ENCODE measurements at regions not wholly inside any gene's neighbourhood (a gene's known extent, or its start where the extent isn't known, plus 50 kb on each side); places are given as distances from the start of the nearest gene placed in this dataset.

DNA sequence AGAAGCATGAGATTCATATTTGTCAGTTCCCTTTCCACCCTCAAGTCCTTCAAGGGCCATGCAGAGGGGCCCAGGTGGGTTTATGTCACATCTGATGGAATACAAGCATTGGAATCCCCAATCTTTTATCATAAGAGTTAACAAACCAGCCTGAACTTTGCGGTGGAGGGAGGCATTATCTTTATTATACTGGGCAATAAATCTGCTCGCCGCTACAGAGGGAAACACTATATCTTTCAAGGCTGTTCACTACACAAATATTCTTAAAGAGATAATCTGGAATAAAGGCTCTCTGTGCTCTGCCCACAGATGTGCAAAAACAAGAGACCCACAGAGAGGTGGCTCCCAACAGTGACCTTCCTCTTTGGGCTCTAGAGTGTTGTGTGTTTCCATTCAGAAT is 153.6 kb upstream of the PLEKHA5 start:
- no peak for DNase-seq

DNA sequence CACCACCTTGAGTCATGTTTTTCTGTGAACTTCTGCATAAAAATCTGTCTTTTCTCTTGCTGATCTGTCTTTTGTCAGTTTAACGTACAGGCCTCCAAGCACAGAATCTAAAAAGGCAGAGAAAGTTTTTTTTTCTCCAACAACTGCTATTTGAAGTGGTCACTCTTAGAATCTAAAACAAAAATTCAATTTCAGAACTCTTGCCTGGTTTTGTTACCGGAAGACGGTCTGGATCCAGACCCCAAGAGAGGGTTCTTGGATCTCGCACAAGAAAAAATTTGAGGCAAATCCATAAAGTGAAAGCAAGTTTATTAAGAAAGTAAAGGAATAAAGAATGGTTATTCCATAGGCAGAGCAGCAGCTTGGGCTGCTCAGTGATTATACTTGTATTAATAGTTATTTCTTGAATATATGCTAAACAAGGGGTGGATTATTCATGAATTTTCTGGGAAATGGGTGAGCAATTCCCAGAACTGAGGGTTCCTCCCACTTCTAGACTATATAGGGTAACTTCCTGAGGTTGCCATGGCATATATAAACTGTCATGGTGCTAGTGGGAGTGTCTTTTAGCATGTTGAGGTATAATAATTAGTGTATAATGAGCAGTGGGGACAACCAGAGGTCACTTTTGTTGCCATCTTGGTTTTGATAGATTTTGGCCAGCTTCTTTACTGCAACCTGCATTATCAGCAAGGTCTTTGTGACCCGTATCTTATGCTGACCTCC is 150.0 kb upstream of the PLEKHA5 start:
- DNase-seq = no peak

DNA sequence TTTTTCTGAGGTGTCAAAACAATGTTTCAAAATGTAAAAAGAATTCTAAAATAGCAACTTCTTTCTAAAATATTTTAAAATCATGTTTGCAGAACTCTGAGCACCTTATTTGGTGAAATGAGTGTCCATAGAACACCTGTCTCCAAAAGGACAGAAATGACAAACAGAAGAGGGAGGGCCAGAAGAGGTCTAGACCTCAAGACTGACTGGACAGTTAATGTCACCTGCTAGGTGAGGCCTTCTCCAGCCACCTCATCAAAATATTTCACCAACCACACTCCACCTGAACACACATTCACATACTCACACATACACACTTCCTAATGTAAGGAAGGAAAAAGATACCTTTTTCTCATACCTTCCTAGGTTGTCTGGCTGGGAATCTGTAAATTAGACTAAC is 147.8 kb upstream of the PLEKHA5 start:
- no peak for DNase-seq

DNA sequence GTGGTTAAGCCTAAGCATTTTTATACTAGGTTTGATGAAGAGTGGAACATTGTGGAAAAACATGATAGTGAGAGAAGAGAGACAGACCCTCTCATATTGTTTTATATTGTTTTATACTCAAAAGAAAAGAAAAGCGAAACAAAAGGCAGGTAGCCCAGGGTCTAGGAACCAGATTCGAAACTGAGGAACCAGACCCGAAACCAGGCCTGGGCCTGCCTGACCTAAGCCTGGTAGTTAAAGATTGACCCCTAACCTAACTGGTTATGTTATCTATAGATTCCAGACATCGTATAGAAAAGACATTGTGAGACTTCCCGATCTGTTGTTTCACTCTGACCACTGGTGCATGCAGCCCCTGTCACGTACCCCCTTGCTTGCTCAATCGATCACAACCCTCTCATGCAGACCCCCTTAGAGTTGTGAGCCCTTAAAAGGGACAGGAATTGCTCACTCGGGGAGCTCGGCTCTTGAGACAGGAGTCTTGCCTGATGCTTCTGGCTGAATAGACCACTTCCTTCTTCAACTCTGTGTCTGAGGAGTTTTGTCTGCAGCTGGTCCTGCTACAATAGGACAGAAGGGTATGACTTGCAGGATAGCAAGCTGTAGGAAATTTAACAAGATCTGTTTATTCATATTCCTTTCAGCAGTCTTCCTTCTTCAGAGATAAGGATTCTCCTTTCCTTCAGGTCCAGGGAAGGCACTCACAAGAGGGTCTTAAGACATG is 147.1 kb upstream of the PLEKHA5 start:
- DNase-seq = no peak

DNA sequence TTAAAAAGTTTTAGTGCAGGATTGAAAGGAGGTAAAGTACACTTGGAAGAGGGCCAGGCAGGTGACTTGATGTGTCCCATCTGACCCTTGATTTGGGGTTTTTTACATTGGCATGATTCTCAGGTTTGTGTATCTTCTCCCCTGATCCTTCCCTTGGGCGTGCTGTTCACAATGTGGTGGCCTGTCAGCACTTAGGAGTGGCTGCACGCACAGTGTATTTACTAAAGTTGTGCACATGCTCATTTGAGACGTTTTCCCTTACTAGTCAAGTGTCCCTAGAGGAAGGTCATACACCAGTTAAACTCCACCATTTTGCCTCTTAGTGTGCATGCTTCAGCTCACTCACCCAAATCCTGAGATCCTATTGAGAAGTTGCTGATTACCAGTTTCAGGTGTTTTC is 145.7 kb upstream of the PLEKHA5 start:
- no peak for DNase-seq

DNA sequence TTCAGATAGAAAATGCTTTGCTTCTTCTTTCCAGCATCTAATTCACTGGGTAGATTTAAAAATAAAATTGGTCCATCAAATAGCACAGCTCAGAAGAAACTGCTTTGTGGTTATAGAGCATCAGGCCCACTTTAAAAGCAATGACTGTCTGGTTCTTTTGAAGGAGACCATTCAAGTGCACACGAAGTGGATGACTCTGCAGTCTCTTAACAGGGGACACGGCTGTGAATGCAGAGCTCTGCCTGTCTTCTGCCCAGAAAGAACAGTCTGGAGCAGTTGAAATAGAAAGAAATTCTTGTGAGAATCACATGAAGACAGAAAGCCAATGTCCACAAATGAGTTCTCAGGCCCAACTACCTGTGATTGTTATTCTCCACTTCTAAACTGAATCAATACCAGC is 138.7 kb upstream of the PLEKHA5 start:
- no peak for DNase-seq

DNA sequence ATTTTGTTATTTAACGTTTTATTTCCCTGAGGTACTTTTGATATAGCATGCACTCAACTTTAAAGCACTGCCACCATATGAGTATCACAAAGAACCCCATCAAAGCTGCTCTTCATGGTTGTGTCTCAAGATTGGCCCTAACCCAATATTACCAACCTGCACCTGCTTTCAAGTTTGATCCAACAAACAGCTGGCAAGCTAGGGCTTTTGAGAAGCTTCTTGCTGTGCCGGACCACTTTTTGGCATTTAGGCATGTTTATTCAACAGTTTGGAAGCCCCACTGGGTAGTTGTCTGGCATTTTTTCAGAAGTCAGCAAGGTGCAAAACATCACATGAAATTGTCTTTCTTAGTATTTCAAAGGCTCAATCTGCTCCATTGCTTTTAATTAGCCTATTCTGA is 137.2 kb upstream of the PLEKHA5 start:
- no peak for DNase-seq

DNA sequence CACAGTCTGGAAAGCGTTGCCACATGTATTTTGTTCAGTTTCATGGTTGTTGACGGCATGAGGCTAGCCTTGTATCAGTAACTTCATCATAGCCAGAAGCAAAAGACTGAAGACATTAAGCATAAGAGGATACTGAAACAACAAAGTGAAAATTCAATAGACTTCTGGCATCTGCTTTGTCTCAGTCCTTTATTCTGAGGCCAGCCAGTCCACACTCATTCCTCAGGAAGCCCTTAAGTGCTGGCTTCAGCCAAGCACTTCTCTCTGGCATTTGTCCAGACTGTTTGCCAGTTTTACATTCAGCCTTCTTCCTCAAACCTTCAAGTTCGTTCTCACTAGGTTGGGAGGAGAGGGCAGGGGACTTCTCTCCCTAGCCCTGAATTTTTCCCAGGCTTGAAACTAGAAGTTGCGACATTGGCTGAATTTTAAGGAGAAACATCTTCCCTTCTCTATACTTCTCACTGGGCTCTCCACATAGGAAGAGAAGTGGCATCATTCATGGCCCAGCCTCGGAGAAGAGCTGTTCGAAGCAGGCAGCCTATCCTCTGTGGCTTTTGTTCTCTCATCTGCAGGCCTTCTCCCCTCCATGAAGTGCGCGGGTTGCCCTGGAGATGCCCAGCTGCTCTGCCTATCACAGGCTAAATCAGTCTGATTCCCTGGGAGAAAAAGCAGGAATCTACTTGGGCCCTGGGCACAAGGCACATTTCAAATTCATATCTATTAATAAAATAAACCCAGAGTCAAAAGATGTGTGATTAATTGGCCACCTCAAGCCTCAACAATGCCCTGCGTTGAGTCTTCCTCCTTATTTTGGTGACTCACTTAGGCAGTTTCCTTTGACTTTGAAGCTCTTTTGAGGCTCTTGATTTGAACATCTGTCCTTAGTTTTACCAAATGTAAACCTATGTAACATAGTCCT is 130.9 kb upstream of the PLEKHA5 start:
- no peak for DNase-seq

DNA sequence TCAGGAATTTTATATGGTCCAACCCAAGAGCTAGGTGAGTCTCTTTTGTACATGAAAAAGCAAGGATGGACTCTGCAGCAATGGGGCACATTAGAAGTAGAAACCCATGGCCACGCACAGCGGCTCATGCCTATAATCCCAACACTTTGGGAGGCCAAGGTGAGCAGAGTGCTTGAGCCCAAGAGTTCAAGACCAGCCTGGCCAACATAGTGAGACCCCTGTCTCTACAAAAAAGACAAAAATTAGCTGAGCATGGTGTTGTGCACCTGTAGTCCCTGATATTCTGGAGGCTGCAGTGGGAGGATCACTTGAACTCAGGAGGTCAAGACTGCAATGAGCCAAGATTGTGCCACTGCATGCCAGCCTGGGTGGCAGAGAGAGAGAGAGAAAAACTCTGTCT is 128.7 kb upstream of the PLEKHA5 start:
- no peak for DNase-seq

DNA sequence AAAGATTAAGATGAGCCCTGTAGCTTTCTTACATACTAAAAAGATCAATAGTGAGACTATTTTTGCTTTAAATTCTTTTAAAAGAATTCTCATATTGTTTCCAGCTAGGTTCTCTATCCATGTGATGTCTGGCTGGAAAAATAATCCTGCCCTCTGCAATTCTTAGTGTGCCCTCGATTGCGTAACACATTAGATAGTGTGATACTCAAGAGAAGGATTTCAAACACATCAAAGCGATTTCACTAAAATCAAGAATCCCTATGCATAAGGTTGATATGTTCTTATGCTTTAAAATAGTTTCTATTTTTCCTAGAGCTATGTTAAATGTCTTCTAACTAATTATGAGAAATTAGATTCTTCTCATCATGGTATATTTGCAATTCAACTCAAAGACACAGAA is 127.3 kb upstream of the PLEKHA5 start:
- DNase-seq = no peak

DNA sequence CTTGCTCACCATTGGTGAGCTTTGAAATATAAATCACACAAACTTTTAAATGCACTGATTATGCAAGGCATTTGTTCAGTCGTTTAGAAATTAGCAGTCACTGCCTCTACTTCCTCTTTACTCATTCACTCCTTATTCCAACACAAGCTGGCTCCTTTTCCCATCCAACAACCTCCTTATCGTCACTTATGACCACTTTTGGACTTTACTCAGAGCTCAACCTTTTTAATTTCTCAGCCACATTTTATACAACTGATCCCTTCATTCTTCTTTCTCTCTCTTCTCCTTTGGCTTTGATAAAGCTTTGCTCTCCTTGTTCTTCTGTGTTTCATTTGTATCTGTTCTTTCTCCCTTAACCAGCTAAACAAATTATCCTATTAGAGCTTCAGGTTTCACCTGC is 126.4 kb upstream of the PLEKHA5 start:
- DNase-seq = no peak

DNA sequence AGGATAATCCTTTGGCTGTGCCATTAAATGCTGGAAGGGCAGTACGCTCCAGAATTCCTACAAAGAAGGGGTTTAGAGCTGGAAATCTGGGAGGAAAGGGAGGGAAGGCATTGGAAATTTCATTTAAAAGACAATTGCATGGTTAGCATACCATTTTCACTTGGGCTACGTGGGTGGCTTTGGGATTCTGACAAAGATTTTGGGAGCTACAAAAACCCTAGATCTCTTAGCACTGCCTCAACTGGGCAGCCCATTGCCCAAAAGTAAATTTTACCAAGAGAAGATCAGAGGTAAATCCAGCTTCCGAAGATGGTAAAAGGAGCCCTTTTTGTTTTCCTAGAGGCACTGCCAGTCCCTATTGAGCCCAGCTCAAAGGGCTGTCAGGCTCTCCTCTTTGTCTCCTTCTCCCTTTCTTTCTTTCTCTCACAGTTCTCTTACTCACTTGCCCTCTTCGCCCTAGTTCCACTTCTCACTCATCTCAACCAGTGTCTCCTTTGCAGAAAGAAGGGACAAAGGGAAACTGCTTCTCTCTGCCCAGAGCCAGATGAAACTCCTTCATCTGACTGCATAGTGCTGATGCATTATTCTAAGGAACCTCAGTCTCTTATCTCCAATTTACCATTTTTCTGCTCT is 125.4 kb upstream of the PLEKHA5 start:
- DNase-seq = no peak

DNA sequence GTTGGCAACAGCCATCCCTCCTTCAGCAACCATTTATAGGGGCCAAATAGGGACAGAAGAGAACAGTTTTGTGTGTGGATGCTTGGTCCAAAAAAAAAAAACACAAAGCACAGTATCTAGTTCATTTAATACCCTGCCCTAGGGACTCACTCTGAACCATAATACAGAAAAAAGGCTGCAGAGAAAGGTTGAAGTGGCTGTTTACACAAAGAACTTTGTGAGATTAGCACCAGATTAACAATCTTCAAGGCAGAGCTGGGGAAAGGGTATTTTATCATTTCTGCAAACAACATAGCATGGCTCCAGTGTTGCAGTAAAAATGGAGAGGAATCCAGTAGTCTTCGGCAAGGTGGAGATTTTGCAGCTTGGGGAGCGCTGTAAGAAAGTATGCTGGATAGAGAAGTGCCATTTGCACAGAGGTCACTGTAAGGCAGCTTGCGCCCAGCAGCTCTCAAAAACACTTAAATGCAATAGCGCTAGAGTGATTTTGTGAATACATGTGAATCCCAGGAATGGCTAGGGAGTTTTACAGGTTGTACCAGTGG is 124.2 kb upstream of the PLEKHA5 start:
- no peak for DNase-seq

DNA sequence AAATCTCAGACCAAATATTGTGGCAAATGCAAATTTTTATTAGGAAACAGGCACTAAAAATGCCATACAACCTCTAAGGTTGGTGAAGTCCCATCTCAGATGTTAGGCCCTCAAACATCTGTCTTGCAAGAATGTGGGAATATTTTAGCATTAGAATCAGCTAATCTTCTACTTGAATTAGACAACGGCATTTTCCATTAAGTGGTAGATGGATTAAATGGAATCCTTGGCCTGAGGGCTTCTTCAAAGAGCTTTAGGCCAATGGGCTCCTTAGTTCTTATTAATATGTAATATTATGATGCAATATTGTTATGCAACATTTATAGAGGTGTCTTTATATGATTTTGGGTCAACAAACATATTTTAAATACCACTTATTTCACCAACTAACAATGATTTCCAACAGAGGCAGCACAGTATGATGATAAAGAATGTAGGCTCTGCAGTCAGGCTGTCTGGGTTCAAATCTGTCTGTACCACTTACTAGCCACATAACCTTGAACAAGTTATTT is 122.9 kb upstream of the PLEKHA5 start:
- no peak for DNase-seq

DNA sequence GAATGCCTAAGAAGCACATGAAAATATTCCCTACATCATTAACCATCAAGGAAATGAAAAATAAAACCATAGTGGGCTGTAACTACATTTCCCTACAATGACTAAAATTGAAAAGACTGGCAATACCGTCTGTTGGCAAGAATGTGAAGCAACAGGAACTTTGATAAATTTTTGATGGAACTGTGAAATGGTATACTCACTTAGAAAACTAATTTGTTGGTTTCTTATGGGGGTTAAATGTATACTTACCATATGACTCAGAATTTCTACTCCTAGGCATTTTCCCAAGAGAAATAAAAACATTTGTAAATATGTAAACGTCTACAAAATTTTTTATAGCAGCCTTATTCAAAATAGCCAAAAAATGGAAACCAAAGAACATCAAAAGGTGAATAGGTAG is 121.4 kb upstream of the PLEKHA5 start:
- no peak for DNase-seq

DNA sequence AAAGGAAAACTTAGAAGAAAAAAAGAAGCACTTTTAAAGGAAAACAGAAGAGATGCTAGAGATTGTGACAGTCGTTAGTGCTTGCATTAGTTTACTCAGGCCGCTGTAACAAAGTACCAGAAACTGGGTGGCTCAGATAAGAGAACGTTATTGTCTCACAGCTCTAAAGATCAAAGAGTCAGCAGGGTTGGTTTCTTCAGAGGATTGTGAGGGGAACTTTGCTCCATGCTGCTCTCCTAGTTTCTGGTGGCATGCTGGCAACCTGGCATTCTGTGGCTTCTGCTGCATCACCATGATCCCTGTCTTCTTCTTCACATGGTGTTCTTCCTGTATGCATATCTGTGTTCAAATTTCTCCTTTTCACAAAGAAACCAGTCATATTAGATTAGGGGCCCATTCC is 119.4 kb upstream of the PLEKHA5 start:
- DNase-seq = no peak

DNA sequence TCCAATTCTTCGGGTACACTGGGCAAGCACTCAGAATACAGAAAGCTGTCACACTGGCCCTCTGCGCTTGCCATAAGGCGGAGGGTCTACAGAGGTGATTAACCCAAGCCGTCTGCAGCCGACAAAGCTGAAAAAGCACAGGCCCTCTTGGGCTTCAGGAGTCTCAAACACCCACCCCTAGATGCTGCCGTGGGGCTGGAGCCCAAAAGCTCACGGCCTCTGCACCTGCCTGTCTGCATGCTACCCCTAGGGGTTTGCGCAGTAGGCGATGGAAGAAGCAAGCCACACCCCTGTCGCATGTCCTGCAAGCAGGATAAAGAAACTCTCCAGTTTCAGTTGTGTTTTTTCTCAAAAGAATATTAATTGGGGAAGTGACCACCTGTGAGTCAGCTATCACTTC is 118.8 kb upstream of the PLEKHA5 start:
- no peak for DNase-seq

DNA sequence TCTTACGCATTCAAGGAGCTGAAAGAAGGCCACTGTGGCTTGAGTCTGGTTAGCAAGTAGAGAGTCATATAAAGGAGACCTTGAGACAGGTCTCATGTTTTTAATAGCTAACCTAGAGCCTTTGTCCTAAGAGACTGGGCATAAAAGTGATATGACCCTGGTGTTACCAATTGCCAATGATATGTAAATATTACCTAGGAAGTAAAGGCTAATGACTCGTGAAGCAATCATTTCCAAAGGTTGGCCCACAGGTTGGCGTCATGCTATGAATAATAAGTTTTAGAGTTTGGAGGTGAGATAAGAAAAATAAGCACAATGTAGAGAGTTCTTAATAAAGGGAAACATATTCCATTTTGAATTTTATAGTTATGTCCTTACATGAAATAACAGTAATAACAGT is 116.6 kb upstream of the PLEKHA5 start:
- no peak for DNase-seq

DNA sequence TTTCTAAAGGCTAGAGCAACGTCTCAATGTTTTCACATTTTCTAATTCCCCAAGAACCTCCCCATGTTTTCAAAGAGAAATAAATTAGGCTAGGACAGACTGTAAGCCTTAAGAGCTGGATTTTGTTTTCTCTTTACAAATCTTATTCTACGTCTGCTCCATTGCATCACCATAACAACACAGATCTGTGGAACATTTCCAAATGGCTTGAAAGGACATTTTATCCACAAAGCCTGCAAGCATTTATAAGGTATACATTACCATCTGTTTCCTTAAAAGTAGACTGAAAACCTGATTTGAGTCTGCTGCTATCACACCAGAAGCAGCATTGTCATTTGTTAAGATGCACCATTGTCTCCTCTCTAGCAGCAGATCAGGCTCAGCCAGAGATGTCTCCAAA is 115.3 kb upstream of the PLEKHA5 start:
- DNase-seq = no peak

DNA sequence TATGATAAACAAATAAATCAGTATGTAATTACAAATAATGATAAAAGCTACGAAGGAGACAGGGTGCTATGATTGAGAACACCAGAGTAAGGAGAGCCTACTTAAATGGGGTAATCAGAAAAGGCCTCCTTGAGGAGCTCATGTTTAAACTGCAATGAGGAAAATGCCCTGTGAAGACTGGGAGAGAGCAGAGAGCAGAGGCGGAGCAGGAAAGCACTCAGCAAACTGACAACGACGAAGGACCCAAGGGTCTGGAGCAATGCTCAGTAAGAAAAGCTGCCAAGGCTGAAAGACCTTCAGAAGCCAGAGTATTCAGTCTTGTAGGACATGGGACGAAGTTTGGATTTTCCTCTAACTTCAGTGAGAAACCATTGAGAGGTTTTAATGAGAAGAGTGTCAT is 114.2 kb upstream of the PLEKHA5 start:
- no peak for DNase-seq

DNA sequence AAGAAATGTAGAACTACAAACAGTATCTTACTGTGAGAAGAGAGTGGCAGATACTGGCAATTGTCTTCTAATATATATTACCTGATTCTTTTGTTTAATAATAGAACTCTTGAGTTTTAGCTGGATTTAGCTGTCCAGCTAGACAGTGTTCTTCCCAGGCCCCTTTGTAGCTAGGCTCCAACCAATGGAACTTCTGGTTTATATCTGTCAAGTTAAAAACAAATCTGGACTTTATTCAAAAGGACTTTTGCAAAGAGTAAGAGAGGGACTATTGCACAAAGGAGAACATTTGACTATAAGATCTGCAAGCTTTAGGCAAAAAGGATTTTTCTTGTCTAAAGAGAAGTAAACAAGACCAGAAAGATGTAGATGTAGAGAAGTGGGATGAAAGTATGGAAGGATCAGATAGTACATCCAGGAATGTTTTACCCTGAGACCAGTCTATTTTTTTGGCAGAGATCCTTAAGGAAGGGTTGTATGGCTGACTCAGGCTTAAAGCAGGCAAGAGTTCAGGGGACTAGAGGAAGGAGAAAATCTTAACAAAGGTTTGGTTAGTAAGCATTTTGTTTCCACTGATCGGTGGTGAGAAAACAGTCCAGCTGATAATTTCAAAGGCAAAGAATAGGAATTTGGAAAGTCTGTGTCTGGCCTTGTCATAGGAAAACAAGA is 111.1 kb upstream of the PLEKHA5 start:
- no peak for DNase-seq

DNA sequence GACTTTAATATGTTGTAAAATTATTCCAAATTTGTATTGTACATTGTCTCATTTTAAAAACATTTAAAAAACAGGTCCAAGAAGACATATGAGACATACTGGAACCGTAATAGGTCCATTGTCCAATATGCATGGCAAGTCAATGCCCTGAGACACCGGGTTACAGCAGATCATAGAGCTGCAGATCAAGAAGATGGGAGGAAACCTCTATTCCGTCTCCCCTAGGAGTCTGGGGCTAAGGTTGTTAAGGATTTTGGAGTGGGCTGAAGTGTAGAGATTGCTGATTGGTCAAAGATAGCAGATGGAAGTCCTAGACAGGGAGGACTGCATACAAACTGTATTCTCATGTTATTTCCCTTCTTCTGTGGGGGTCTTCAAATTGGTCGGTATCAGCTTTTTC is 108.3 kb upstream of the PLEKHA5 start:
- no peak for DNase-seq
